Endothelial cell of hepatic sinusoid (primary cell): ENCODE measurements at regions not wholly inside any gene's neighbourhood (a gene's known extent, or its start where the extent isn't known, plus 50 kb on each side); places are given as distances from the start of the nearest gene placed in this dataset.

Experiments used
- in situ Hi-C: cut with HindIII; loops from 2 replicates; pipeline ENCODE4 v1.10.0; 2017; ENCODE audit warnings: low sequenced_read_pairs

DNA sequence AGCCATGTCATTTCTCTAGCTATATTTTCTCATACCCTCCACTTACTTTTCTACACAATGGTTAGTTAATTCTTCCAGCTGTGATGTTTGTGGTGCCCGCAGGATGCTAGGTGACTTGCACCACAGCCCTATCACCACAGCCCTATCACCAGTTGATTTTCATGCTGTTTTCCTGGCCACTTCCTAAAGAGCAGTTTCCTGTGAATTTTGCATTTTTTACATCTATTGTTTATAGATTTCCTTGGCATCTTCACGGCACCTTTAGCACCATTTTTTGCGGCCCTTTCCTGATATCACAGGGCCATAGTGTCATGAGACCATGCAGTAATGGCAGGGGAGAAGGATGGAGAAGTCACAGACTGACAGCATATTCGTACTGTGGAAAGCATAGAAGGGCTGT, 132.9 kb upstream of the PRICKLE2 start:
- in situ Hi-C loops = no loop called here

DNA sequence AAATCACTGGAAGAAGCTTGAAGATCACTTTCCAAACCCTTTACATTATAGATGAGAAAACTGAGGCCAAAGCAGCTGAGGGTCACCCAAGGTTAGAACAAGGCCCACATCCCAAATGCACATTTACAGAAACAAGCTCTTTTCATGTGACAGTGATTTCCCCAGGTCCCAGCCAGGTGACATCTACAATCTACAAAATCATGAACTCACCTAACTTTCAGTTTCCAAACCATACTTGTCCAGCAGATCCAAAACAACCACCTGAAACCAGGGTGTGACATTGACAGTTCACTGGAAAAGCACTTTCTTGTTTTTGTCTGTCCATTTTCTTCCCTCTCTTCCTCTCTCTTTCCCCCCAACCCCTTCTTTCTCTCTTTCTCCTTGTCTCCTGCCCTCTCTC, 132.2 kb upstream of the PRICKLE2 start:
- in situ Hi-C loops = no loop called here

DNA sequence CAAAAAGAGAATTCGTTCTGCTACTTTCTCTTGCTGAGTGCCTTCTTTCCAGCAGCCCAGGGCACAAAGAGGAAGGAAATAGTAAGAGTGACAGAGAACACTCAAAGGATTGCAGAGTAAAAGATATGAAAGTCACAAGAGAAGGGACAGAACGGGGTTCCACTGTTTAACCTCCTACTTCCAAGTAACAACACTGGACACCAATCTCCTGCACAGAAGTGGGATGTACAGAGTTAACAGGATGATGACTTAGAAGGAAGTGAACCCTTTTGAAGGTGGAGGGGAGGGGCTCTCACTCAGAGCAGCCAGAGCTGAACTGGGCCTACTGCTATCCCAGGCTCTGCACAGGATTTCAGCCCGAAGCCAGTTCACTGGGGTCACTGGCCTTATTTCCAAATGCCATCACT, 130.1 kb upstream of the PRICKLE2 start:
- in situ Hi-C loops = no loop called here

DNA sequence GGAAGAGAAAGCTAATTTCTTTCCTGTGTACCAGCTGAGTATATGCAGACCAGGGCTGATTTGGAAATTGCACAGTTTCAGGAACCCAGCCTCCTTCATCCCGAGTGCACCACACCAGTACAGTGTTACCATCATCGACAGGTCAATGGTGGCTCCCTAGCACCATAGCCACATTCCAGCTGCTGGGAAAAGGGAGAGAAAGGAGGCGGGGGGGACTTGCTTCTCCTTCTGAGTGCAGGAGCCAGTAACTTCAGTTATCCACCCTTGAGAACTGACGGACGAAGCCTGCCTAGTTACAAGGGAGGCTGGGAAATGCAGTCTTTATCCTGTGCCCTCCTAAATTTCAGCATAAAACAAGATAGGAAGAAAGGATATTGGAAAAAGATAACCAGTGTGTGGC, 129.7 kb upstream of the PRICKLE2 start:
- in situ Hi-C loops = no loop called here

DNA sequence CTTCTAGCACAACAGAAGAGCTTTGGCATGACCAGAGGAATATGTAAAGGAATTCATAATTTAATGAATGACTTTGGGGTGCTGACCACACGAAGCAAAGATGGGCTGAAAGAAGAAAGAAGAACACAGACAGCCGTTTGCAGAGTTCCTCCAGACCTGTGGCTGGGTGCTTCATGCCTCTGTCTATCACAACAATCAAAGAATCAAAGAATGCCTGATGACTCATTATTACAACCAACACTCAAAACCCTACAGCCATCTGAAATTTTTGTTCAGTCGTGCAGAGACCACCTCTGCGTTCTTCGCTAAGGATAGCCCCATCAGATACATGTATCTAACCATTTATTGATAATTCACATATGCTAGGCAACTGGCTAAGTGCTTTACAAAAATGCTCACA, 129.0 kb upstream of the PRICKLE2 start:
- in situ Hi-C loops = no loop called here

DNA sequence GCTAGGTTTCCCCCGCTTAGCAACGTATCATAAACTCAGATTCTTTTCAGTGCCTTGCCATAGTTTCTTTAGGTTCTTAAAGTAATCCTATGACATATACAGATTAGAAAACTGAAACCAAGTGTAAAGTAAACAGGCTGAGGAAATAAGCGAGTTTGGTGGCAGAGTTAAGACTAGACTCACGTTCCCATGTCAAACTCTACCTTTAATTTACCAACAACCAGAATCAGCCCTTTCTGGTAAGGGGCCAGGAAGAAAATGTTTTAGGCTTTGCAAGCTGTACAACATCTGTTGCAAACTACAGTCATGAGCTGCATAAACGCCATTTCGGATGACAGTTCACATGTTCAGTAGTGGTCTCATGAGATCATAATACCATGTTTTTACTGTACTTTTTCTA, 128.0 kb upstream of the PRICKLE2 start:
- in situ Hi-C loops = no loop called here

DNA sequence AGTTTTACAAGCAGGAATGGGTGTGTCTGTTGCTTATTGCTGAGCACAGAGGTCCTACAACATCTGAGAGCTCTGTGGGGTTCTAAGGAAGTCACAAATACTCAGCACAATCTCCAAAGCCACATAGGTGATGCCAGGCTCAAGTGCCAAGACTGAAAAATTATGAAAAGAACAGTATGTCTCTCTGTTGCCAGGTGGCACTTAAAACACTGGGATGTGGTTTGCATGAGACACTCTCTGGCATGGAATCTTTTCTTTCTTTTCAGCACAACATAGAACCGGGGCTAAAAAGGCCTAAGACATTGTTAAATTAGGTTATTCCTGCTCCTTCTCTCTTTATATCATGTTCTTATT, 127.3 kb upstream of the PRICKLE2 start:
- in situ Hi-C loops = no loop called here

DNA sequence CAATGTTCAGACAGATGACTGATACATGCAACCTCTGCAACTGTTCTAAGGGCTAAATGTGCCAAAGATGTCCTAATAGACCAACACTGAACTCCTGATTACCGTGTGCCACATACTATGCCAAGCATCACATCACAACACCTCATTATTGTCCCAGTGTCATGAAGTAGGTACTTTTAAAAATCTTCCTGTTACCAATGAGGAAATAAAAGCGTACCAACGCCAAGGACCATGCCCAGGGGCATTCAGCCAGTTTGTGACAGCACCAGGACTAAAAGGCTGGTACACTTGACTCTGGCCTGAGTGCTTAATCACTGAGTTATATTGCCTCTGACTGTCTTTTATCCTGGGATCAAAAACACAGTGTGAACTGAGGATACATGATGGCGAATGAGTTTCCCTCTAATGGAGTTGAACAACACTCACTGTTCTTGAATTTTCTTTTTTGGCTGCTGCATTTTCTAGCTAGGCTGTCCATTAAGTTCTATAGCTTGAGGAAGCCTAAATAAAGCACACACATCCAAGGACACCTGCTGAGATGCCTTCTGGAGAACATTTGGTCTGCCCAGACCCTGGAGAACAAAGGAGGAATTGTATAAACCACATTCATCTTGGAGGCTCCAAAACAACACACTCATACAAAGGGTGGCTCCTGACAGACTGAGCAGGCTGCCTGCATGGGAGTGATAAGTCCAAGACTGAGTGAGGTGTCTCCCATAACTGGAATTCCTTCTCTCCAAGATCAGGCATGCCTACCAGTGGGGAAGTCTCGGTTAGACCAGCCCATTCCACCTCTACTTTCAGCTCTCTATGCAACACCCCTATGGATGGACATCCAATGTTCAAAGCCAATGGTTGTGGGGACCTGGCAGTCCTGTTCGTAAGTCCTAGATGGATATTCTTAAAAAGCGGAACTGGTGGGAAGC, 126.7 kb upstream of the PRICKLE2 start:
- in situ Hi-C loops = no loop called here

DNA sequence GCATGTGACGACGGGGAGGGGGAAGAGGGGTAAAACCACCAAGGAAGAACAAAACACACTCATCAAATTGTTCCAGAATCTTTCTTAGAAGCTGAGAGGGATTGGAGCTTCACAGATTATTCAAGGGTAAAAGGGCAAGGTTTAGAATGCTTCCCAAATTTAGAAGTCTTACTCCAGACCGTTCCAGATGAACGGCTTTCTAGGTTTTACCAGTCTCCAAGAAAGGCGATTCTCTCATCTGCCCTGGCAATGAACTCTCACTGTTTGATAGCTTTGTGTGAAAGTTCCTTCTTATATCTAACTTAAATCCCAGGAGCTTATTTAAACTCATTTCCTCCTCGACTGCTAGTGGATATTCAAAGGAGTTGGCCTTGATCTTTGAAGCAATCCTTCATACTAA, 124.3 kb upstream of the PRICKLE2 start:
- in situ Hi-C loops = no loop called here

DNA sequence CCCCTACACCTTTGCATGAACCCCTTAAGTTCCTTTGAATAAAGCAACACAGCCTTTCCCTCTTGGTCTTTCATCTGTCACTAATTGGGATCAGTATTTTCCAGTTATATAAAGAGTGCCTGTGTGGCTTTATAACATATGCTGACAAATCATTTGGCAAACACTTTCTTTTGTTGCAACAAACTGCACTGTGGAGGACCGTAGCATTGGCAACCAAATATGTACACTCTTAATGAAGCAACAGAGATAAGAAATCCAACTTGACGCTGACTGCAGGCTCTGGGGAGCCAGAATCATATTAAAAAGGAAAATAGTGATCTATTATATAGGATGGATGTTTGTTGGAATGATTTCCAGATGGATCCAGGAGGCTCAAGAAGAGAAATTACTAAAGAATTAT, 120.1 kb upstream of the PRICKLE2 start:
- in situ Hi-C loops = no loop called here

DNA sequence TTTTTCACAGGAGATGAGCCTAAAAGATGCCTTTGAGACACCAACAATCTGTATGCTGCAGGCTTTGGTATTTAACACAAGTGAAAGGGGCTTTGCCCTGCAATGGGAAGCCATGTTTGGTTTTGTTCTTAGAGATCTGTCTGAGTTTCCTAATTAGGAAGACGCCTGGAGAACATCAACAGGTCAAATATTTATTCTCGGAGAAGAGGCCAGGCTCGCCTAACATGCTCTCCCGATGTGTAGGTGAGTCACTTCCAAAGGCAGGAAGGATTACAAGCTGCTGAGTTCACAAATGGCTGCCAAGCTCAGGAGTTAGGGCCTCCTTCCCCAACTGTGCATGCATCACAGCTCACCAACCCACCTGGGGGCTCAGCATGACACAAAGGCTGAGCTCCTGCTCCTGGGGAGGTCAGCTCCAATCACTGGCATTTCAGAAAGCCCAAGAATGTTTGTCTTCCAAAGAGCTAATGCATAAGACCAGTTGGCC, 119.5 kb upstream of the PRICKLE2 start:
- in situ Hi-C loops = no loop called here

DNA sequence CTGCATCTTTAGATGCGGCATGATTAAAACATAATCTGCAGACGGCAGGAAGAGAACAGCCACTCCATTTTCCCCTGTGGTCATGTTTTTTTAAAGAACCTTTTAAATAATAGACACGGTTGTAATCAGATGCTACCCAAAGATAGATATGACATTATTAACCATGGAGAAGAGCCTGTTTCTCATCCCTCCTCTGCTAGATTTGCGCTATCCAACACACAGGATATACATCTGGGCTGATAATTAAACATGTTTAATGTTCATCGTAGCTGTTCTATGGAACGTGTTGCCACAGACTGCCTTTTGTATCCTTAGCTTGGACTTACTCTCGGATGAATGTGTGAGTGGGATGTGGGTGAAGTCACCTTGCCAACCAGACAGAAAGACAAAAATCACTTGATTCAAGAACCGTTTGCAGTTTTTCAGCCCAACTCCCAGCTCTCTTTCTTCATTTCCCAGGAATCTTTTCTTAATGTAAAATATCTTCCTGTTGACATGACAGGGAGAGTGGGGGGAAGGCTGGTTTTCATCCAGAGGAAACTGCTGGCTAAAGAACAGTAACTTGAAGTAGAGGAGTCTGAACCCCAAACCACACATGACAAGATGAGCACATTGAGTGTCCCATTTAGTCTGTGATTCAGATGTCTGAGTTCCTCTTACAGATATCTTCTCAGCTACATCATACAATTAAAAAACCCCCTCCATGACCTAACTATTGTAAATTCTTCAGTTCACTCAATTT, 118.6 kb upstream of the PRICKLE2 start:
- in situ Hi-C loops = no loop called here

DNA sequence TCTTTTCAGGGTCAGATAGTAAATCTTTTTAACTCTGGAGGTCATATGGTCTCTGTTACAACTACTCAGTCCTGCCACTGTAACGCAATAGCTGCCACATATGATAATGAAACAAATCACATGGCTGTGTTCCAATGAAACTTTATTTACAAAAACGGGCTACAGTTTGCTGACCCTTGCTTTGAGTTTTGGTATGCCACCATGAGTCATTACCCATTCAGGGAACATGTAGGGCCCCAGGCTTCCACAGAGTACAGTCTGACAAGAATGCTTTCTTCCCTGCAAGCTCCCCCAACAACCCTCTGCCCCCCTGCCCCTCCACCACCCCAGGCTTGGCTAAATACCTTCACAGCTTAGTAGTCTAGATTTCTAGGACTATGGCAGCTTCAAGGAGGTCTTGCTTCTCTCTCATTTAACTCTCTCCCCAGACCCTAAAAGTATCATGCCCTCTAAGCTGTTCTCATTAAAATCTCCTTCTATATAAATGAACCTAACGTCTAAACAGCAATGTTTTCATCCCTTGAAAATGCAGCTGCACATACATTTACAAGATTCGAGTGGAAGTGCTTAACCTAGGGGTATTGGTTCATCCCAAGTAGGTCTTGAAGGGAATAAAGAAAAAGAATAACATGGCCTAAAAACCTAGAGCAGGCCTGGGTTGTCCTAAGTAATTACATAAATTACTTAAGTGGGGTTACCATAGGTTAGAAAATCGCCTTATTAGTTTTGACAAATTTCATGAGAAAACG, 117.8 kb upstream of the PRICKLE2 start:
- in situ Hi-C loops = no loop called here

DNA sequence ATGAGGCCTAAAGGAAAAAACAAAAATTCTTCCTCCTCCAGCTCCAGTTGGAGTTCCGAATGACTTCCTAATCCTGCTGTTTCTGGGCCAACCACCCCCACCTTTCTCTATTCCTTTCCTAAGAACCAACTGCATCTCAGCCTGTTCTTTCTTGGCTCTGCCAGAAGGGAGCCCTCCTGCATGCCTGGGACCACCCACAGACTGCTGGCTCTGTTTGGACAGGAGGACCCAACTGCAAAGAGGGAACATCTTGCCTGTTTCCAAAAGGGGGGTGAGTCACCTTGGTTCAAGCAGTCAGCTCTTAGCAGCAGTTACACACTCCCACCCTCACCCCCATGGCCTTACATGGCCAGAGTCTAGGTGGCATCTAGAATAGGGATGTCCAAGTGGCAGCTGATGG, 116.0 kb upstream of the PRICKLE2 start:
- in situ Hi-C loops = no loop called here

DNA sequence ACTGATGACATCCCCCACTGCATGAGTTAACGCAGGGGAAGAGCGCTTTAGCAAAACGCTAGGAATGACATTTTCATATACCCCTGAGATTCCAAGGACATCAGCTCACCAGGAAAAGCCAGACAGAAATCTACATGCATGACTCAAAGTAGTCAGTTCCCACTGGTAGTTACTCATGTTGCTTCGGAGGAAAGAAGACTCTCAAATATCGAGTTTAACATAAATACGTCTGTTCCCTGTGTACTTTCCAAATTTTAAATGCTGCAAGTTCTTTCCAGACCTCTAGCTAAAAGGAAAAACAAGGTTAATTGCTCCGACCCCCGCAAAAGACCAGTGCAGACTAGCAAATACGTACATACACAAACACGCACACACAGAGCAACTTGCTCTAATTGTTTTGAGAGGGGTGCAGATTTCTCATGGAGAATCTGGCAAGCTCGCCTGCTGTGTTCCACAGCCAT, 115.4 kb upstream of the PRICKLE2 start:
- in situ Hi-C loops = no loop called here

DNA sequence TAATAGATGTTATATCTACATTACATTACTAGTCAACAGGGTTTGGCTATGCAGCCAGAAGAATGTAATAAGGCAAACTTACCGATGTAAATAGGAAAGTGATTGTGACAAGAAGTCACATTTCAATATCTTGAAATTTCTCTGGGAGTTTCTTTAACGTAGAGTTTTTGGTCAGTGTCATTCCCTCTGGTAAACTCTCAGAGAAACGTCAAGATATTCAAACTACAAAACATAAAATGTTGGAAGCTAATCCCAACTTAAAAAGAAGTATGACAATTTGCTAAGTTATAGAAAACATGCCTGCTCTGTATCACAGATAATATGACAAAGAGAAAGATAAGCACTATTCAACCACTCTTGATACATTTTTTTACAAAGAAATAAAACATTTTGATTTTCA, 111.2 kb upstream of the PRICKLE2 start:
- in situ Hi-C loops = no loop called here

DNA sequence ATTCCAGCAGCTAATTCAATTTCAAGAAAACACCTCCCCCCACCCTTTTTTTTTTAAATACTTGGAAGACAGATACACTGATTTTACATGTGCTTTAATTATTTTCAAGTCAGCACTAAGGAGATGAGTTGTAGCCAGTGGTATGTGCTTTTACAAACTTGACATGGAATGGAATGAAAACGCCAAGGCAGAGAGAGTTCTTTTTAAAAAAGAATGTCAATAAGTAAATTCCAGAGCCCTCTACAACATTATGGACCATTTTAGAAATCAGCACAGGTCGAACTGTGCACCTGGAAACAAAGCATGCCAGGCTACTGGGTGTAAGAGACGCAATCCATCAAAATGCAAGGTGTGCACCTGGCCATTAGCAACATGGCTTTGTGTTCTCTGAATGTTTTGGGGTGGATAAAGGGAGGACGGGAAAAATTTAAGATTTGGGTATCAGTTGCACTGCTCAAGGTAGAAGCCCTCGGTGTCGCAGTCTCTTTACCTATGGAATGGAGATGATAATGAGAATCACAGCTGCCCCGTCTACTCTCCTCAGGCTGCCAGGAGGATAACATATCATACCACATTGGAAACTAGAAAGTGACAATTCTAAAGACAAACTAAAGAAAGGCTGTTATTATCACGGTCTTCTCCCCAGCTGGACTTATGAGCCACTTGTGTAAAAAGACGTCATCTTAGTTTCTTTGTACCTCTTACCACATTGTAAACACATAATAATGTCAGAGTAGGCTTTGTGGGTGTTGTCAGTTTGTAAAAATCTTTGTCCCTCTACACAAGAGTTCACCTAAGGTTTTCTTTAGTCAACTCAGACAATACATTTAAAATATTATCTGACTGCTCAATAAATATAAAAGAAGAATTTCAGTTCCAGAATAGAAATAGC, 107.4 kb upstream of the PRICKLE2 start:
- in situ Hi-C loops = no loop called here

DNA sequence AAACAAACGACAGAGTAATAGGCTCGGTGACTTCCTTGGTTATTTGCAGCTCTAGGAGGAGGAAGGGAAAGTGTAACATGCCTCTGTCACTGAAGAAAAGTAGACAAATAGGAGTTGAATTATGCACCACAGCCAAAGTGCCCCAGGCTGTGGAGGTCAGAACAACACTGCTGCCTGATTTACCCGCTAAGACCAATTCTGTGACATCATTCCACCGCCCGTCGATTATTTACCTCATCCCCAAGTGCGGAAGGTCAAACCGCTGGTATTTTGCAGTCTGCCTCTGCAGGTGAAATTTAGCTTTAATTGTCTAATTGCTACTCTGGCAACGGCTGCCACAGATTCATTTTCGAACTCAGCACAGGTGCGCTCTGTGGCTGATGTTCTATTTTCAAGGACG, 106.3 kb upstream of the PRICKLE2 start:
- in situ Hi-C loops = no loop called here

DNA sequence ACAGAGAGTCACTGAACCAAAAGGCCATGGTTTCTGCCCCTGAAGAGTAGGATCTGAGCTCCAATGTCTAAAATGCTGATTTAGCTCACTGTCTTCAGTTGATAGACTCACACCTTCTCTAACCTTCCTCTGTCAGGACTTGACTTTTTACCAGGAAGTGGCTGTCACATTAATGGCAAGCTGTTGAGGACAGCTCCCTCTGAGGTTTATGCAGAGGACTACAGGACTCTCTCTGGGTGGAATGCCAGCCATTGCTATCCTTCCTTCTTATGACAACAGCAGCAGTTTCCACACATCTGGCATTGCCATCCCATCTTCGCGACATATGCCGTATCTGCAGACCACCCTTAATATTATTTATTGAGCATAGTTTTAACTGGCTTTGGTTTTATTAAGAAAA, 103.8 kb upstream of the PRICKLE2 start:
- in situ Hi-C loops = no loop called here

DNA sequence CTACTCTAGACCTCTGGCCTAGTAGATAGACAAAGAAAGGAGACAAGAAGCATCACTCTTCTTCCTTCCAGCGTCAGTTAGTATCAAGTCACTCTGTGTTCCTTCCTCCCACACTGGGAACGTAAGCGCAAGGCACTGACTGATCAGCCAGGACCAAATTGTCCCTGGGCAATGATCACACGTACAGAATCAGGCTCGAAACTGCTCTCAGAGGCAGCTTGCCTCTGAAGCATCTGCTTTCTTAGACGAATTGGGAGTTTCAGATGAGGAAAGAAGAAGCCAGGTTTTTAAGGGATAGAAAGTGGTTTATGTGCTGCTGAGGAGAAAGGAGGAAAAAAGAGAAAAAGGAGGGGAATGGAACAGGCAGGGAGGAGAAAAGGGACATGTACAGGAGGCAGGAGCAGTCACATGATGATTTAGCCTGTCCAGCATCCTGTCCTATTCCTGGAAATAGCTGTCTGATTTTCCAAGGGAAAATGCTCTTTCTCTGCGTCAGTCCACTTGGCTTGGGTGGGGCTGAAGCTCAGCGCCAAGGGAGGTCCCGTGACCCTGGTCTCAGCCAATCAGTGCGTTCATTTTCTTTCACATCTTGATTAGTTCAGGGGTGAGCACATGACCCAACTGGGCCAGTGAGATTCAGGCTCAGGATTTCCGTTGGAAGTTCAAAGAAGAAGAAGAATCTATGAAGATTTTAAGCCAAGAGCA, 102.0 kb upstream of the PRICKLE2 start:
- in situ Hi-C loops = no loop called here
